ENCODE measurements at regions not wholly inside any gene's neighbourhood (a gene's known extent, or its start where the extent isn't known, plus 50 kb on each side); places are given as distances from the start of the nearest gene placed in this dataset.

DNA sequence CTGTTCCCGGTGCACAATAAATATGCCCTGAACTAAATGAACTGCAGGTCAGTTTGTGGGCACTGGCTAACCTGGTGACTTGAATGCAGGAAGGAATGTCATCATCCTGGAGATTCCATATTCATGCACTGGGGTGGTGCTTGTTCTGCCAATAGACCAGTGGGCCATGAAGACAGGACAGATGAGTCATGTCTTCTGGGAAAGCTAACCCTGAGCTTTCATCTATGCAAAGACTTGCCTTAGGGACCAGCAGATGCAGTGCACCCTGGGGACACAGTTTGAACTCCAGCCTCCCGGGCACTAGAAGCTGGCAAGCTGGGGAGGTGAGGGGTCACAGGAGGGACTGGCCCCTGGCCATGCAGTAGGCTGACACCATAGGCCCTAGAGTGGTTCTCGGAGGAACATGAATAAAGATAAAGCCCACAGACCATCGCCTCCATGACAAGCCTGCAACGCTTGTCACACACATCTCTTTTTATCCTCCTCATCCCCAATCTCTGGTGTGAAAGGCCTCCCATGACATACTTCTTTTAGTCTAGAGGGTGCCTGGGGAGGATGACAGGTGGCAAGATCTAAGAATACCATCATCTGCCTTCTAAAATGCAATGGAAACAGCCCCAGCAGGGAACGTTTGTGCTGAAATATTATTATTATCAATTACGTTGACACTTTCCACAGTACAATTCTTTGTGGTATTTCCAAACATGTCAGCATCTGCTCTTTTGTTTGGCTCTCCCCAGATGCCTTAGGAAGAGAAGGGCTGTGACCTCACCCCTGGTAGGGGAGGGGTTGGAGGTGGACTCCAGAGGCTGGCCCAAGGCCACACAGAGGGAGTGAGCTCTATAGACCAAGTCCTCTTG lies 267.4 kb upstream of the RAB6C start:
- TF ChIP-seq, protein P1, sequence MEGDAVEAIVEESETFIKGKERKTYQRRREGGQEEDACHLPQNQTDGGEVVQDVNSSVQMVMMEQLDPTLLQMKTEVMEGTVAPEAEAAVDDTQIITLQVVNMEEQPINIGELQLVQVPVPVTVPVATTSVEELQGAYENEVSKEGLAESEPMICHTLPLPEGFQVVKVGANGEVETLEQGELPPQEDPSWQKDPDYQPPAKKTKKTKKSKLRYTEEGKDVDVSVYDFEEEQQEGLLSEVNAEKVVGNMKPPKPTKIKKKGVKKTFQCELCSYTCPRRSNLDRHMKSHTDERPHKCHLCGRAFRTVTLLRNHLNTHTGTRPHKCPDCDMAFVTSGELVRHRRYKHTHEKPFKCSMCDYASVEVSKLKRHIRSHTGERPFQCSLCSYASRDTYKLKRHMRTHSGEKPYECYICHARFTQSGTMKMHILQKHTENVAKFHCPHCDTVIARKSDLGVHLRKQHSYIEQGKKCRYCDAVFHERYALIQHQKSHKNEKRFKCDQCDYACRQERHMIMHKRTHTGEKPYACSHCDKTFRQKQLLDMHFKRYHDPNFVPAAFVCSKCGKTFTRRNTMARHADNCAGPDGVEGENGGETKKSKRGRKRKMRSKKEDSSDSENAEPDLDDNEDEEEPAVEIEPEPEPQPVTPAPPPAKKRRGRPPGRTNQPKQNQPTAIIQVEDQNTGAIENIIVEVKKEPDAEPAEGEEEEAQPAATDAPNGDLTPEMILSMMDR (IDR thresholded peaks at IDR 0.05; ENCODE audit: control insufficient read depth, extremely low read depth, insufficient read depth) = no peak
- H3K4me3 ChIP-seq (ENCODE audit: low read depth, low read length) = no peak overlapping the region
- DNase-seq (ENCODE audit: low read depth) = no peak

GRCh38 chr2:129712676-129712985 lies 266.8 kb upstream of the RAB6C start:
- DNase-seq (ENCODE audit: low read depth) = no peak
- no peak overlapping the region for H3K4me3 ChIP-seq (ENCODE audit: low read depth, low read length)
- TF ChIP-seq, protein P1 (IDR thresholded peaks at IDR 0.05; ENCODE audit: control insufficient read depth, extremely low read depth, insufficient read depth) = no peak

- H3K4me3 ChIP-seq (ENCODE audit: low read depth, low read length) = no peak overlapping the region
- DNase-seq (ENCODE audit: low read depth) = no peak
- TF ChIP-seq, protein P1 (IDR thresholded peaks at IDR 0.05; ENCODE audit: control insufficient read depth, extremely low read depth, insufficient read depth) = no peak
Measured at GRCh38 chr2:129713337-129713736, 266.1 kb upstream of the RAB6C start.

DNA sequence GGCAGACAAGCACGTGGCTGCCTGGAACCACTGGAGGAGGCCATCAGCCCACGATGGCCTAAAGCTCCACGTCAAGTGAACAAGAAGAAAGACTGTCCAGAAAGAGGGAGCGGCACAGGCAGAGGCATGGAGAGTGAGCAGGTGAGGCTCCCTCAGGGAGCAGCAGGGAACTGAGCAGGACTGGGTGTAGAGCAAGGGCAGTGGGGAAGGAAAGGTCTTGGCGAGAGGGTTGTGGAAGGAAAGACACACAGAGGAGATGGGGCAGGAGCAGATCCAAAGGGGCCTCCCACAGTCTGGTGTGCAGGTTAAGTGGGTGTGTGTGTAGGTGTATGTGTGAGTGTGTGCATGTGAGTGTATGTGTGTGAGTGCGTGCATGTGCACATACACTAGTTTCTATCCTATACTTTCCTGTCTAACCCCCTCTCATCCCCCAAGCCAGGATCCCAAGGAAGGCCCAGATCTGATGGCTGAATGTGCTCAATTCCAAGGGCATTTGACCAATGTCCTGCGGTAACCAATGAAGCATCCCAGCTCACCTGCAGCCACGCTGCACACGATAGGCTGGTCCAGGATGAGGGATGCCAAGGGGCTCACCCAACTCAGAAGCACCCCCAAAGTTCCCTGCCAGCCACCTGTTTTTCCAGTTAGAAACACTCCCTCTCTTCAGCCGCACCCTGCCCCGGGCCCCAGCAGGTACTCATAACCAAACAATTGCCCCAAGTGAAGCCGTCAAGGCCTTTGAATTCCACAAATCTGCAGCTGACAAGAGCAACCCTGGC lies 262.5 kb upstream of the RAB6C start:
- no peak overlapping the region for H3K4me3 ChIP-seq (ENCODE audit: low read depth, low read length)
- TF ChIP-seq, protein P1 (IDR thresholded peaks at IDR 0.05; ENCODE audit: control insufficient read depth, extremely low read depth, insufficient read depth) = no peak
- DNase-seq (ENCODE audit: low read depth) = no peak

DNA sequence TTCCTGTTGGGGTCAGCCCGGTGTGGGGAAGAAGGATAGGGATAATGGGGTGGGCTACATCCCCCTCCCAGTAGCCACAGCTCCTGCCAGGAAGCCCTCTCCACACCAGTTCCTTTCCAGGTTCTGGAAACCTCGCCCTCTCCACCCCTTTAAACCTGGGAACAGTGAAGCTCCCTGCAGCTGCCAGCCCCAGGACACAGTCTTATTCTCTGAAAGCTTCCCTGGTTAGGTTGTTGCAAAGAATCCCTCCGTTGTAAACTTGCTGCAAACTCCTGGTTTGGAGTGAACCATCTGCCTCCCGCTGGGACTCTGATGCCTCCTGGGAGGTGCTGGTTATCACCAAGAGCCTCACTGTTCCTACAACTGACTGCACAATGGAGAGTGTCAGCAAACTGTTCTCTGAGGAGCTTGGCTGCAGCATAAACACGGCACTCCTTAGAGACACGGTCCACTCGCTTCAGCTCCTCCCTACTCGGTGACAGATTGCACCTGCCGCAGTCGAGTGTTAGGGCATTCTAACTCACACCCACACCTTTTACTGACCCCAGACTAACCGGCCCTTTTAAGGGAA lies 261.8 kb upstream of the RAB6C start:
- no peak for DNase-seq (ENCODE audit: low read depth)
- TF ChIP-seq, protein P1 (IDR thresholded peaks at IDR 0.05; ENCODE audit: control insufficient read depth, extremely low read depth, insufficient read depth) = no peak
- H3K4me3 ChIP-seq (ENCODE audit: low read depth, low read length) = no peak overlapping the region

DNA sequence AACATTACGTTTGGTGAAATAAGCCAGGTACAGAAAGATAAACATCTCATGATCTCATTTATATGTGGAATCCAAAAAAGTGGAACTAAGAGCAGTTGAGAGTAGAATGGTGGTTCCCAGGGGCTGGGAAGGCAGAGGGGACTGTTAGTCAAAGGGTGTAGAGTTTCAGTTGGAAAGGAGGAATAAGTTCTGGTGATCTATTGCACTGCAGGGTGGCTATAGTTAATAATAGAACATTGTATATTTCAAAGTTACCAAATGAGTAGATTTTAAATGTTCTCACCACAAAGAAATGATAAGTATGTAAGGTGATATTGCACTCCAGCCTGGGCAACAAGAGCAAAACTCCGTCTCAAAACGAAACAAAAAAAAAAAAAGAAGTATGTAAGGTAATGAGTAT lies 260.1 kb upstream of the RAB6C start:
- TF ChIP-seq, protein P1 (IDR thresholded peaks at IDR 0.05; ENCODE audit: control insufficient read depth, extremely low read depth, insufficient read depth) = no peak
- no peak overlapping the region for H3K4me3 ChIP-seq (ENCODE audit: low read depth, low read length)
- DNase-seq (ENCODE audit: low read depth) = no peak

All from LNCaP clone FGC (cell line).